Right lobe of liver (tissue), 6 donors: ENCODE measurements at regions not wholly inside any gene's neighbourhood (a gene's known extent, or its start where the extent isn't known, plus 50 kb on each side); places are given as distances from the start of the nearest gene placed in this dataset.

Source experiments
- ATAC-seq, 4 donors: fragments of 200-7000 bp; cut with Tn5 transposase; one replicate each; pipeline ENCODE4 v1.9.1; 2020; ENCODE audit warnings: mild to moderate bottlenecking in 4 of 4, moderate library complexity in 4 of 4
- DNase-seq, 3 donors: peaks; one replicate each; pipeline ENCODE4 v3.0.0-alpha.2; 2020
- H3K27ac ChIP-seq, 3 donors: fragments of 200-600 bp; one replicate each; pipeline ENCODE4 v1.8.0; 2022
- H3K27me3 ChIP-seq, 2 donors: fragments of 200-600 bp; one replicate each; pipeline ENCODE4 v1.8.0; 2022
- H3K36me3 ChIP-seq, 4 donors: fragments of 200-600 bp; sonication (generic) in 1 of 4; one replicate each; pipeline versions ENCODE4 v1.5.1 to v1.8.0; 2017 to 2022; ENCODE audit warnings: control low read depth in 1 of 4
- H3K4me1 ChIP-seq, 4 donors: fragments of 200-600 bp; sonication (generic) in 1 of 4; one replicate each; pipeline versions ENCODE4 v1.5.1 to v1.8.0; 2017 to 2022; ENCODE audit warnings: control low read depth in 1 of 4
- H3K4me3 ChIP-seq, 3 donors: fragments of 200-600 bp; one replicate each; pipeline ENCODE4 v1.8.0; 2022
- H3K9me3 ChIP-seq, 4 donors: fragments of 200-600 bp; sonication (generic) in 1 of 4; one replicate each; pipeline versions ENCODE4 v1.5.1 to v1.8.0; 2017 to 2022; ENCODE audit warnings: control low read depth in 1 of 4
- POLR2A ChIP-seq: fragments of 450-650 bp; IDR thresholded peaks from one replicate; pipeline ENCODE4 v1.6.1; 2017; ENCODE audit warnings: antibody characterized with exemption, mild to moderate bottlenecking
- WGBS: methylation state at CpG from one replicate; pipeline ENCODE4 v1.1.6; 2018; ENCODE audit warnings: low coverage, low lambda C conversion rate; ENCODE audit not compliant: insufficient coverage; ENCODE audit errors: missing lambda C conversion rate; 5-methylcytosine and 5-hydroxymethylcytosine counted together
- intact Hi-C, 2 donors: fragments of 100-400 bp; cut with DNase I; formaldehyde crosslinking; loops; one replicate each; pipeline versions ENCODE4 v1.11.2 to v1.14.1; 2022
- TF ChIP-seq, protein P1 (sequence below), 4 donors: fragments of 200-600 bp in 3 of 4; fragments of 450-650 bp in 1 of 4; IDR thresholded peaks; one replicate each; pipeline versions ENCODE4 v1.5.1 to v1.8.0; 2016 to 2022; ENCODE audit warnings: antibody characterized with exemption in 4 of 4, mild to moderate bottlenecking in 2 of 4
- donor health status: DM: no; HTN: yes; CAD: no.
- donor health status: DM: no; HTN: no; CAD: no.
- donor health status: DM: no; HTN: no; CAD: no.
- donor health status: DM: no; HTN: yes; CAD: no.
- donor health status: DM: no; HTN: yes; CAD: no.

DNA sequence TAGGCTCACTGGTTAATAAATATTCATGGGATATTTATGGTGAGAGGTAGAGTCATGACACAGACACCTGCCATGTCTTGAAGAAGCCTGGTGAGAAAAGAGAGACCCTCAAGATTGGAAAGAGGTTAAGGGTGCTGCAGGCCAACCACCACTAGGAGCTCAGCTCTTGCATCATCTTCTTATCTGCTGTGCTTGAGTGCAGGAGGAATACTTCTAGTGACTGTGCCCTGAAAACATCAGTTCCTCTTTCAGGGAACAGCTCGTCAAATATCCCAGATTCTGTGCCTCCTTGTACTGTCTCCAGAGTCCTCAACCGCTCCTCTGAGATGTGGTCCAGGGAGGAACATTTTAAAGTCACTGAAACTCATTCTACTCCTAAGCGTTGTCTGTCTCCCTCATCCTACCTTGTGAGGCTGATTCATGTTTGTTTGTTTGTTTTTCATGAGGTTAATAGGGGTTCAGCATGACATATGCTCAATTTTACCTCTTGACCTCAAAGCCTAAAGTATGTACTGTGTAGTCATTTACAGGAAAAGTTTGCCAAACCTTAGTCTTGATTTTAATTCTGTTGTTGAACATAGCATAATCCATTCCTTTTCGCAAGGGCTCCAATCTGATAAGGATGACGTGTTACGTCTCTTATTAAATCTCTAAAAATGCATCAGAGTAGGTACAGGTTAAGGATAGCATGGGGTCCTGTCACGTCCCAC lies 293.1 kb downstream of the C7orf25 start:
- TF ChIP-seq, protein P1, sequence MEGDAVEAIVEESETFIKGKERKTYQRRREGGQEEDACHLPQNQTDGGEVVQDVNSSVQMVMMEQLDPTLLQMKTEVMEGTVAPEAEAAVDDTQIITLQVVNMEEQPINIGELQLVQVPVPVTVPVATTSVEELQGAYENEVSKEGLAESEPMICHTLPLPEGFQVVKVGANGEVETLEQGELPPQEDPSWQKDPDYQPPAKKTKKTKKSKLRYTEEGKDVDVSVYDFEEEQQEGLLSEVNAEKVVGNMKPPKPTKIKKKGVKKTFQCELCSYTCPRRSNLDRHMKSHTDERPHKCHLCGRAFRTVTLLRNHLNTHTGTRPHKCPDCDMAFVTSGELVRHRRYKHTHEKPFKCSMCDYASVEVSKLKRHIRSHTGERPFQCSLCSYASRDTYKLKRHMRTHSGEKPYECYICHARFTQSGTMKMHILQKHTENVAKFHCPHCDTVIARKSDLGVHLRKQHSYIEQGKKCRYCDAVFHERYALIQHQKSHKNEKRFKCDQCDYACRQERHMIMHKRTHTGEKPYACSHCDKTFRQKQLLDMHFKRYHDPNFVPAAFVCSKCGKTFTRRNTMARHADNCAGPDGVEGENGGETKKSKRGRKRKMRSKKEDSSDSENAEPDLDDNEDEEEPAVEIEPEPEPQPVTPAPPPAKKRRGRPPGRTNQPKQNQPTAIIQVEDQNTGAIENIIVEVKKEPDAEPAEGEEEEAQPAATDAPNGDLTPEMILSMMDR (IDR thresholded peaks at IDR 0.05) = no peak
- TF ChIP-seq POLR2A = no peak
- no peaks in the 10 kb centered on the region for H3K9me3 ChIP-seq
- no peak for DNase-seq
- no peaks in the 10 kb centered on the region for H3K27me3 ChIP-seq
- H3K27ac ChIP-seq = no peak overlapping the region
- intact Hi-C loops = no loop called here
- no peaks in the 10 kb centered on the region for H3K36me3 ChIP-seq
- no peak overlapping the region for H3K4me3 ChIP-seq
- no peaks in the 10 kb centered on the region for H3K4me1 ChIP-seq
- ATAC-seq = no peak
- 58% methylated on average over 7 of the region's 7 CpGs for WGBS

DNA sequence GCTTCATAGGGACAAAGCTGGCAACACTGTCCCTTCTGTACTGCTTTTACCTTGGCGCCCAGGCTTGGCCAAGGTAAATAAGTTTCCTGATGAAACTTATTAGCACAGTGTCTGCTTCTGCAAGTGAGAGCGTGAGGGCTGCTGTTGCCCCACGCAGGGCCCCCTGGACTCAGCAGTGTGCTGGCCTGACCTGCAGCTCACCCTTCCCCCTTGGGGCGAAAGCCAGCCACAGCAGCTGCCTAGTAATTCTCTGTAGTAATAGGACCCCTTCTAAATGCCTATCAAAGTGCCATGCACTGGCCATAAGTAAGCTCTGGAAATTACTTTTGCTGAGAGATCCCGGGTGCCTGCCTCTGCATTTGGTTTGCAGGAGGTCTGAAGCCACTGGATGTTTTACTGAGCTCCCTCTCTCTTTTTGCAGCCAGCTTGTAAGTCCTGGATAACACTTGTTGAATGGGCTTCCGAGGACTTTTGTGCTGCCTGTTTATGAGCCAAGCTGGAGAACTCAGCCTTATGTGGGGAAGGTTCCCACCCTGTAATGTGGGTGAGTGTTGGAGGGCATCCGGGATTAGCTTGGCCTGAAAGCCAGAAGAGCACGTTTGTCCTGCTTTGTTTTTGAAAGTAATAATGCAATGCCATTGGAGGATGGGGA lies 293.9 kb downstream of the C7orf25 start:
- H3K4me3 ChIP-seq = no peak overlapping the region
- TF ChIP-seq, protein P1 (IDR thresholded peaks at IDR 0.05) = no peak
- ATAC-seq (no peak), DNase-seq (no peak)
- H3K27ac ChIP-seq = no peak overlapping the region
- no peaks in the 10 kb centered on the region for H3K27me3 ChIP-seq
- intact Hi-C loops = no loop called here
- H3K9me3 ChIP-seq = no peaks in the 10 kb centered on the region
- WGBS = 31% methylated on average over 5 of the region's 8 CpGs
- no peaks in the 10 kb centered on the region for H3K36me3 ChIP-seq
- H3K4me1 ChIP-seq = no peaks in the 10 kb centered on the region

DNA sequence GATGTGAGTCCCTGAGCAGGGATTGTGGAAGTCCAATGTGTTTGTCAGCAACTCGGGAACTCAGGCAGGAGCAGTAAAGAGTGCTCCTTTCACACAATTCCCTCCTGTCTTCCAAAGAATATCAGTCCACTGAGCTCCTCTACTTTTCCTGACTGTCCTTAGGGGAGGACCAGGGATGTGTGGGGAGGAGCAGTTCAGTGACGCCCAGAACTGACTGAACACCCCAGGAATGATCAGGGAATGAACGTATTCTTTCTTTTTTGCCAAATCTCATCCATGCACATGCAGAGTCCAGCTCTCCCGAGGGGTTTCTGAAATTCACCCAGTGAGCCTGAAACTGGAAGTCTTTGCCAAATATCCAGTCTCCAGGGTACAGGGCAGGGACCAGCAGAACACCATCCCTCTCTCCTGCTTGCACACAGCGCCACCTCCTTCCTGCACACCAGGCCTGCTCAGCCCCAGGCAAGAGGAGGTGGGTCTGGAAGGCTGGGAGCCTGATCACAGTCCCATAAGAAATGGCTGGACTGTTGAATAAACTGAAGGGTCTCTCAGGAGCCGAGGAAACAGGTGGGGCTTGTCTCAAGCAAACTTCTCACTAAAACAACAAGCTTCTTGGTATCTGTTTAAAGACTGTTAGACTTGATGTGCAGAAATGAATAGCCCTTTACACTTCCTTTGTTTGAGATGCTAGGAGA lies 294.7 kb downstream of the C7orf25 start:
- ATAC-seq = no peak
- H3K4me1 ChIP-seq = no peaks in the 10 kb centered on the region
- no peaks in the 10 kb centered on the region for H3K9me3 ChIP-seq
- H3K27ac ChIP-seq = no peak overlapping the region
- no peak overlapping the region for H3K4me3 ChIP-seq
- TF ChIP-seq POLR2A = no peak
- TF ChIP-seq, protein P1 (IDR thresholded peaks at IDR 0.05) = no peak
- no peaks in the 10 kb centered on the region for H3K36me3 ChIP-seq
- intact Hi-C loops = no loop called here
- no peaks in the 10 kb centered on the region for H3K27me3 ChIP-seq
- WGBS = 41% methylated on average over 4 of the region's 6 CpGs
- DNase-seq = no peak

DNA sequence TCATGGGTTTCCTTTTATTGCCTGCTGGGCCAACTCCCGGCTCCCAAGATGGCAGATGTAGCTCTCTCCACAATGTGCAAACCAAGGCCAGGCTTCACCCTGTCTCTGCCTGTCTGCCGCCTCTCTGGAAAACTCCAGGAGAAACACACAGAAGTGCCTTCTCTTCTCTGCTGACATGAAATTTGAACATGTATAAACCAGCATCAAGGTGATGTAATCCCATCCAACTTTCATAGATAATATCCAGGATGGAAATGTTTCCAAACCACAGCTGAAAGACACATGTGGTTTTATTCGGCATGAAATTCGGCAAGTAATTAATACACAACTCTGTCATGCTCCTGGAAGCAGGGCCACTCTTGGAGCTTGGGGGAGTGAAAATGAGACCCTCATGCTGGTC lies 297.2 kb downstream of the C7orf25 start:
- Histone ChIP-seq H3K4me3 (no peak overlapping the region), H3K27ac (no peak overlapping the region), H3K9me3 (no peaks in the 10 kb centered on the region), H3K27me3 (no peaks in the 10 kb centered on the region), H3K4me1 (no peaks in the 10 kb centered on the region), H3K36me3 (no peaks in the 10 kb centered on the region)
- WGBS = 71% methylated on average over 4 of the region's 4 CpGs
- ATAC-seq (no peak), DNase-seq (no peak)
- TF ChIP-seq POLR2A = no peak
- TF ChIP-seq, protein P1 (IDR thresholded peaks at IDR 0.05) = no peak
- intact Hi-C loops = no loop called here
